ENCODE measurements at regions not wholly inside any gene's neighbourhood (a gene's known extent, or its start where the extent isn't known, plus 50 kb on each side); places are given as distances from the start of the nearest gene placed in this dataset.

DNA sequence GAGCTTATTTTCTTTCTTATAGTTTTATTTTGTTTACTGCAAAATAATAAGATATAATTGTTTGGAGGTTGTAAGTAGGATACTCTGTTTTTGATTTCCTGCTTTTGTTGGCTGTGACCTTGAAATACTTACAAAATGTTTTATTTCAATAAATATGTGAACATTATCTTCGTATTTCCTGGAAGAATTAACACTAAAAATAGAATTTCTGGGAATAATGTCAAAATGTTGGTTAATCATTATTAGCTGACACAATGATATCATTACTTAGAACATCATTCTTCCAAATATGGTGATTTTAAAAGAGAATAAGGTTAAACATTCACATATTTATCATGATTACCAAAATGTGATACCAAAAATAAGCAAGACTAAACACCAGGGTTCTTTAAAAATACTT lies 1148.6 kb upstream of the PRR20A start:
- no peaks in the 10 kb centered on the region for H3K4me1 ChIP-seq (ENCODE audit: insufficient read depth, low read length)
- no peak overlapping the region for H3K27ac ChIP-seq (ENCODE audit: low read depth, low read length)
- no peak overlapping the region for H3K27ac Mint-ChIP-seq (ENCODE audit: unreplicated experiment)
- no peaks in the 10 kb centered on the region for H3K27me3 Mint-ChIP-seq (ENCODE audit: low read depth, unreplicated experiment)
- no peak overlapping the region for H3K9ac ChIP-seq (ENCODE audit: low read length)
- TF ChIP-seq EZH2 (IDR thresholded peaks at IDR 0.05; ENCODE audit: insufficient read depth, low read length), result no peak
- TF ChIP-seq, protein P1, sequence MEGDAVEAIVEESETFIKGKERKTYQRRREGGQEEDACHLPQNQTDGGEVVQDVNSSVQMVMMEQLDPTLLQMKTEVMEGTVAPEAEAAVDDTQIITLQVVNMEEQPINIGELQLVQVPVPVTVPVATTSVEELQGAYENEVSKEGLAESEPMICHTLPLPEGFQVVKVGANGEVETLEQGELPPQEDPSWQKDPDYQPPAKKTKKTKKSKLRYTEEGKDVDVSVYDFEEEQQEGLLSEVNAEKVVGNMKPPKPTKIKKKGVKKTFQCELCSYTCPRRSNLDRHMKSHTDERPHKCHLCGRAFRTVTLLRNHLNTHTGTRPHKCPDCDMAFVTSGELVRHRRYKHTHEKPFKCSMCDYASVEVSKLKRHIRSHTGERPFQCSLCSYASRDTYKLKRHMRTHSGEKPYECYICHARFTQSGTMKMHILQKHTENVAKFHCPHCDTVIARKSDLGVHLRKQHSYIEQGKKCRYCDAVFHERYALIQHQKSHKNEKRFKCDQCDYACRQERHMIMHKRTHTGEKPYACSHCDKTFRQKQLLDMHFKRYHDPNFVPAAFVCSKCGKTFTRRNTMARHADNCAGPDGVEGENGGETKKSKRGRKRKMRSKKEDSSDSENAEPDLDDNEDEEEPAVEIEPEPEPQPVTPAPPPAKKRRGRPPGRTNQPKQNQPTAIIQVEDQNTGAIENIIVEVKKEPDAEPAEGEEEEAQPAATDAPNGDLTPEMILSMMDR (IDR thresholded peaks at IDR 0.05; ENCODE audit: insufficient read depth, low read depth, low read length), result no peak
- H3K4me3 Mint-ChIP-seq (ENCODE audit: unreplicated experiment), result no peak overlapping the region
- no peak for FAIRE-seq
- no peaks in the 10 kb centered on the region for H3K27me3 ChIP-seq (ENCODE audit: insufficient read depth, low read length)
- H3K4me3 ChIP-seq (ENCODE audit: insufficient read depth, low read depth, low read length), result no peak overlapping the region
- no peaks in the 10 kb centered on the region for H3K9me3 Mint-ChIP-seq (ENCODE audit: unreplicated experiment)
- H3K9me3 ChIP-seq (ENCODE audit: insufficient read depth, low read depth, low read length), result peaks cover 2% of the 10 kb centered on the region
- no peaks in the 10 kb centered on the region for H3K4me1 Mint-ChIP-seq (ENCODE audit: low read depth, unreplicated experiment)
- no peak for DNase-seq (ENCODE audit: low read depth)
- H3K4me2 ChIP-seq (ENCODE audit: low read length), result no peak overlapping the region
- no peaks in the 10 kb centered on the region for H3K36me3 ChIP-seq (ENCODE audit: insufficient read depth, low read length)
- no peaks in the 10 kb centered on the region for H4K20me1 ChIP-seq (ENCODE audit: insufficient read depth, low read length)
- H3K79me2 ChIP-seq (ENCODE audit: insufficient read depth, low read length), result no peaks in the 10 kb centered on the region
- H3K36me3 Mint-ChIP-seq (ENCODE audit: low read depth, unreplicated experiment), result no peaks in the 10 kb centered on the region
- H2AFZ ChIP-seq (ENCODE audit: low read depth, low read length), result no peak overlapping the region

DNA sequence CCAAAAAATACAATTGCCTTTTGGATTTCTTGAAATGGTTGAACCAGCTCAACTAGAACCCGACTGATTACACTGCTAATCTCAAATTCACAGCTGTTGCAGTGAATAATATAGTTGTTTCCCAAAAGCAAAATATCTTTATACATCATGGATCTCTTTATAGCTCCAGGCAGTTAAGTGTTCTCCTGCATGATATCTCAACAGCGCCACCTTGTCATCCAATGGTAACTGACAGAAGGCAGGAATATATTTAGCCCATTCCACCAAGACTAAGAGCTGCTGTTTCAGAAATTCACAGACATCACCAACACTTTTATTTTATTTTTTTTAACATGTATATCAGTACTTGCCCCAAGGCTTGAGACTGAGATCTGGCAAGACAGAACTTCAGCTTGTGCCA lies 1141.0 kb upstream of the PRR20A start:
- no peaks in the 10 kb centered on the region for H3K36me3 Mint-ChIP-seq (ENCODE audit: low read depth, unreplicated experiment)
- TF ChIP-seq, protein P1 (IDR thresholded peaks at IDR 0.05; ENCODE audit: insufficient read depth, low read depth, low read length), result no peak
- no peak for TF ChIP-seq EZH2 (IDR thresholded peaks at IDR 0.05; ENCODE audit: insufficient read depth, low read length)
- FAIRE-seq (no peak), DNase-seq (ENCODE audit: low read depth) (no peak)
- H3K36me3 ChIP-seq (ENCODE audit: insufficient read depth, low read length), result no peaks in the 10 kb centered on the region
- H3K4me3 Mint-ChIP-seq (ENCODE audit: unreplicated experiment), result no peak overlapping the region
- H3K4me3 ChIP-seq (ENCODE audit: insufficient read depth, low read depth, low read length), result no peak overlapping the region
- H3K9me3 ChIP-seq (ENCODE audit: insufficient read depth, low read depth, low read length), result peaks cover 4% of the 10 kb centered on the region
- no peaks in the 10 kb centered on the region for H4K20me1 ChIP-seq (ENCODE audit: insufficient read depth, low read length)
- no peak overlapping the region for H3K27ac ChIP-seq (ENCODE audit: low read depth, low read length)
- no peak overlapping the region for H3K4me2 ChIP-seq (ENCODE audit: low read length)
- H2AFZ ChIP-seq (ENCODE audit: low read depth, low read length), result no peak overlapping the region
- H3K79me2 ChIP-seq (ENCODE audit: insufficient read depth, low read length), result no peaks in the 10 kb centered on the region
- no peak overlapping the region for H3K27ac Mint-ChIP-seq (ENCODE audit: unreplicated experiment)
- H3K4me1 Mint-ChIP-seq (ENCODE audit: low read depth, unreplicated experiment), result no peaks in the 10 kb centered on the region
- no peaks in the 10 kb centered on the region for H3K4me1 ChIP-seq (ENCODE audit: insufficient read depth, low read length)
- H3K27me3 ChIP-seq (ENCODE audit: insufficient read depth, low read length), result no peaks in the 10 kb centered on the region
- H3K9me3 Mint-ChIP-seq (ENCODE audit: unreplicated experiment), result peaks cover 3% of the 10 kb centered on the region
- no peaks in the 10 kb centered on the region for H3K27me3 Mint-ChIP-seq (ENCODE audit: low read depth, unreplicated experiment)
- no peak overlapping the region for H3K9ac ChIP-seq (ENCODE audit: low read length)

GRCh38 chr13:56009418-56009817 lies 1131.3 kb upstream of the PRR20A start:
- Histone ChIP-seq H3K9me3 (ENCODE audit: insufficient read depth, low read depth, low read length) (no peaks in the 10 kb centered on the region), H3K27me3 (ENCODE audit: insufficient read depth, low read length) (no peaks in the 10 kb centered on the region), H3K27ac (ENCODE audit: low read depth, low read length) (no peak overlapping the region), H3K36me3 (ENCODE audit: insufficient read depth, low read length) (no peaks in the 10 kb centered on the region), H3K4me3 (ENCODE audit: insufficient read depth, low read depth, low read length) (no peak overlapping the region), H3K4me2 (ENCODE audit: low read length) (no peak overlapping the region), H2AFZ (ENCODE audit: low read depth, low read length) (no peak overlapping the region), H3K79me2 (ENCODE audit: insufficient read depth, low read length) (no peaks in the 10 kb centered on the region), H3K4me1 (ENCODE audit: insufficient read depth, low read length) (no peaks in the 10 kb centered on the region), H3K9ac (ENCODE audit: low read length) (no peak overlapping the region), H4K20me1 (ENCODE audit: insufficient read depth, low read length) (no peaks in the 10 kb centered on the region)
- Mint-ChIP-seq H3K27ac (ENCODE audit: unreplicated experiment) (no peak overlapping the region), H3K36me3 (ENCODE audit: low read depth, unreplicated experiment) (no peaks in the 10 kb centered on the region), H3K9me3 (ENCODE audit: unreplicated experiment) (no peaks in the 10 kb centered on the region), H3K4me1 (ENCODE audit: low read depth, unreplicated experiment) (no peaks in the 10 kb centered on the region), H3K27me3 (ENCODE audit: low read depth, unreplicated experiment) (no peaks in the 10 kb centered on the region), H3K4me3 (ENCODE audit: unreplicated experiment) (no peak overlapping the region)
- FAIRE-seq (no peak), DNase-seq (ENCODE audit: low read depth) (no peak)
- TF ChIP-seq EZH2 (IDR thresholded peaks at IDR 0.05; ENCODE audit: insufficient read depth, low read length), result no peak
- TF ChIP-seq, protein P1 (IDR thresholded peaks at IDR 0.05; ENCODE audit: insufficient read depth, low read depth, low read length), result no peak

Data from astrocyte (in vitro differentiated cells and primary cell).